ENCODE measurements at regions not wholly inside any gene's neighbourhood (a gene's known extent, or its start where the extent isn't known, plus 50 kb on each side); places are given as distances from the start of the nearest gene placed in this dataset.
"Not testable (repeated sequence)": the region's sequence is repeated elsewhere in the genome, so short reads cannot be mapped to it uniquely, and the experiment has no call there.

GRCh38 chr17:30588798-30589247 is 111.6 kb downstream of the GOSR1 start:
- no peak overlapping the region for H3K4me3 ChIP-seq (ENCODE audit: low read depth, low read length)
- no peak for TF ChIP-seq CTCF (IDR thresholded peaks at IDR 0.05; ENCODE audit: low read depth, low read length)

- no peak overlapping the region for H3K4me3 ChIP-seq (ENCODE audit: low read depth, low read length)
- no peak for TF ChIP-seq CTCF (IDR thresholded peaks at IDR 0.05; ENCODE audit: low read depth, low read length)
Observed at GRCh38 chr17:30586818-30587595, 109.8 kb downstream of the GOSR1 start.

- no peak overlapping the region for H3K4me3 ChIP-seq (ENCODE audit: low read depth, low read length)
- TF ChIP-seq CTCF (IDR thresholded peaks at IDR 0.05; ENCODE audit: low read depth, low read length): no peak
Observed at GRCh38 chr17:30584810-30585209, 107.6 kb downstream of the GOSR1 start.

GRCh38 chr17:30580916-30581315 is 103.7 kb downstream of the GOSR1 start:
- TF ChIP-seq CTCF (IDR thresholded peaks at IDR 0.05; ENCODE audit: low read depth, low read length): no peak
- H3K4me3 ChIP-seq (ENCODE audit: low read depth, low read length): no peak overlapping the region

- TF ChIP-seq CTCF (IDR thresholded peaks at IDR 0.05; ENCODE audit: low read depth, low read length): no peak
- no peak overlapping the region for H3K4me3 ChIP-seq (ENCODE audit: low read depth, low read length)
Observed at GRCh38 chr17:30579610-30580315, 102.6 kb downstream of the GOSR1 start.

GRCh38 chr17:30578015-30578717 is 101.0 kb downstream of the GOSR1 start:
- H3K4me3 ChIP-seq (ENCODE audit: low read depth, low read length): not testable (repeated sequence)
